Uterus (tissue), 2 donors: ENCODE measurements at regions not wholly inside any gene's neighbourhood (a gene's known extent, or its start where the extent isn't known, plus 50 kb on each side); places are given as distances from the start of the nearest gene placed in this dataset.

ENCODE experiments used
- POLR2A ChIP-seq, 2 donors: fragments of 450-650 bp; IDR thresholded peaks; one replicate each; pipeline ENCODE4 v1.6.1; 2016; ENCODE audit warnings: antibody characterized with exemption in 2 of 2, mild to moderate bottlenecking in 1 of 2, moderate library complexity in 1 of 2
- TF ChIP-seq, protein P1 (sequence below), 4 experiments: fragments of 200-600 bp in 2 of 4; fragments of 450-650 bp in 2 of 4; sonication (generic) in 2 of 4; IDR thresholded peaks; one replicate each; pipeline ENCODE4 v1.5.1; 2016 to 2019; ENCODE audit warnings: antibody characterized with exemption in 4 of 4, mild to moderate bottlenecking in 2 of 4, moderate library complexity in 1 of 4

- TF ChIP-seq, protein P1, sequence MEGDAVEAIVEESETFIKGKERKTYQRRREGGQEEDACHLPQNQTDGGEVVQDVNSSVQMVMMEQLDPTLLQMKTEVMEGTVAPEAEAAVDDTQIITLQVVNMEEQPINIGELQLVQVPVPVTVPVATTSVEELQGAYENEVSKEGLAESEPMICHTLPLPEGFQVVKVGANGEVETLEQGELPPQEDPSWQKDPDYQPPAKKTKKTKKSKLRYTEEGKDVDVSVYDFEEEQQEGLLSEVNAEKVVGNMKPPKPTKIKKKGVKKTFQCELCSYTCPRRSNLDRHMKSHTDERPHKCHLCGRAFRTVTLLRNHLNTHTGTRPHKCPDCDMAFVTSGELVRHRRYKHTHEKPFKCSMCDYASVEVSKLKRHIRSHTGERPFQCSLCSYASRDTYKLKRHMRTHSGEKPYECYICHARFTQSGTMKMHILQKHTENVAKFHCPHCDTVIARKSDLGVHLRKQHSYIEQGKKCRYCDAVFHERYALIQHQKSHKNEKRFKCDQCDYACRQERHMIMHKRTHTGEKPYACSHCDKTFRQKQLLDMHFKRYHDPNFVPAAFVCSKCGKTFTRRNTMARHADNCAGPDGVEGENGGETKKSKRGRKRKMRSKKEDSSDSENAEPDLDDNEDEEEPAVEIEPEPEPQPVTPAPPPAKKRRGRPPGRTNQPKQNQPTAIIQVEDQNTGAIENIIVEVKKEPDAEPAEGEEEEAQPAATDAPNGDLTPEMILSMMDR (IDR thresholded peaks at IDR 0.05) = no peak
- no peak for TF ChIP-seq POLR2A (IDR thresholded peaks at IDR 0.05)
These were observed 238.0 kb upstream of the HS6ST1 start for GRCh38 chr2:128556633-128557032.
